Mesenchymal stem cell (in vitro differentiated cells and primary cell): ENCODE measurements at regions not wholly inside any gene's neighbourhood (a gene's known extent, or its start where the extent isn't known, plus 50 kb on each side); places are given as distances from the start of the nearest gene placed in this dataset.

Experiments used
- DNase-seq: peaks from one replicate; pipeline ENCODE4 v3.0.0-alpha.2; 2013
- H2AFZ ChIP-seq: one replicate; pipeline ENCODE4 v1.6.1; 2013; ENCODE audit warnings: low read depth, mild to moderate bottlenecking, control low read depth, inconsistent platforms, low read length, moderate library complexity
- H2AK5ac ChIP-seq: 2 replicates; pipeline ENCODE4 v1.6.1; 2013; ENCODE audit warnings: low read length, moderate library complexity, mild to moderate bottlenecking, inconsistent platforms; ENCODE audit not compliant: severe bottlenecking
- H2BK120ac ChIP-seq: one replicate; pipeline ENCODE4 v1.6.1; 2013; ENCODE audit warnings: low read depth, mild to moderate bottlenecking, inconsistent platforms, low read length, moderate library complexity
- H2BK12ac ChIP-seq, 2 experiments: one replicate each; pipeline ENCODE4 v1.6.1; 2013; ENCODE audit warnings: inconsistent platforms in 2 of 2, low read length in 2 of 2, mild to moderate bottlenecking in 2 of 2, moderate library complexity in 2 of 2, control low read depth in 1 of 2
- H2BK15ac ChIP-seq: one replicate; pipeline ENCODE4 v1.6.1; 2013; ENCODE audit warnings: mild to moderate bottlenecking, low read depth, inconsistent platforms; ENCODE audit not compliant: poor library complexity, severe bottlenecking
- H2BK5ac ChIP-seq: 2 replicates; pipeline ENCODE4 v1.6.1; 2013; ENCODE audit warnings: low read depth, mild to moderate bottlenecking, low read length, control low read depth, inconsistent platforms; ENCODE audit not compliant: poor library complexity, severe bottlenecking
- H3K14ac ChIP-seq, 2 experiments: one replicate each; pipeline ENCODE4 v1.6.1; 2013; ENCODE audit warnings: inconsistent platforms in 2 of 2, low read length in 2 of 2, control low read depth in 1 of 2, mild to moderate bottlenecking in 1 of 2, moderate library complexity in 1 of 2
- H3K18ac ChIP-seq, 2 experiments: one replicate each; pipeline ENCODE4 v1.6.1; 2013; ENCODE audit warnings: inconsistent platforms in 2 of 2, low read length in 2 of 2, control low read depth in 1 of 2, low read depth in 1 of 2, mild to moderate bottlenecking in 1 of 2
- H3K23ac ChIP-seq, 2 experiments: one replicate each; pipeline ENCODE4 v1.6.1; 2013; ENCODE audit warnings: inconsistent platforms in 2 of 2, low read length in 2 of 2, mild to moderate bottlenecking in 2 of 2, moderate library complexity in 2 of 2, control low read depth in 1 of 2
- H3K27ac ChIP-seq: 2 replicates; pipeline ENCODE4 v1.5.1; 2013; ENCODE audit warnings: mild to moderate bottlenecking, moderate library complexity, low read length, control low read depth, inconsistent platforms; ENCODE audit not compliant: poor library complexity, severe bottlenecking
- H3K27me3 ChIP-seq, 2 experiments: 2 replicates each; pipeline versions ENCODE4 v1.6.1 to v1.7.0; 2013; ENCODE audit warnings: low read length in 2 of 2, mild to moderate bottlenecking in 2 of 2, moderate library complexity in 2 of 2, control low read depth in 1 of 2, inconsistent platforms in 1 of 2; ENCODE audit not compliant: control insufficient read depth in 1 of 2, insufficient read depth in 1 of 2
- H3K36me3 ChIP-seq, 2 experiments: 2 replicates each; pipeline versions ENCODE4 v1.6.1 to v1.7.0; 2013; ENCODE audit warnings: low read length in 2 of 2, control low read depth in 1 of 2, inconsistent platforms in 1 of 2, low read depth in 1 of 2, mild to moderate bottlenecking in 1 of 2; ENCODE audit not compliant: insufficient read depth in 2 of 2, control insufficient read depth in 1 of 2
- H3K4ac ChIP-seq, 2 experiments: one replicate each; pipeline ENCODE4 v1.6.1; 2013; ENCODE audit warnings: inconsistent platforms in 2 of 2, low read length in 2 of 2, mild to moderate bottlenecking in 2 of 2, moderate library complexity in 2 of 2, control low read depth in 1 of 2, low read depth in 1 of 2
- H3K4me1 ChIP-seq: 2 replicates; pipeline ENCODE4 v1.6.1; 2013; ENCODE audit warnings: low read depth, low read length, control low read depth; ENCODE audit not compliant: control insufficient read depth, insufficient read depth
- H3K4me2 ChIP-seq: 2 replicates; pipeline ENCODE4 v1.6.1; 2013; ENCODE audit warnings: low read length, mild to moderate bottlenecking, inconsistent platforms; ENCODE audit not compliant: poor library complexity, severe bottlenecking
- H3K4me3 ChIP-seq, 2 experiments: 2 replicates each; pipeline versions ENCODE4 v1.5.1 to v1.7.0; 2013; ENCODE audit warnings: low read length in 2 of 2, mild to moderate bottlenecking in 2 of 2, control low read depth in 1 of 2, low read depth in 1 of 2; ENCODE audit not compliant: insufficient read depth in 1 of 2
- H3K79me1 ChIP-seq: replicated peaks from 2 replicates; pipeline ENCODE4 v1.6.1; 2013; ENCODE audit warnings: mild to moderate bottlenecking, control low read depth, low read length, inconsistent platforms; ENCODE audit not compliant: poor library complexity, severe bottlenecking
- H3K9ac ChIP-seq: 2 replicates; pipeline ENCODE4 v1.7.0; 2013; ENCODE audit warnings: mild to moderate bottlenecking, low read length, moderate library complexity
- H3K9me3 ChIP-seq: 2 replicates; pipeline ENCODE4 v1.7.0; 2013; ENCODE audit warnings: mild to moderate bottlenecking, low read length; ENCODE audit not compliant: control insufficient read depth
- H4K8ac ChIP-seq: one replicate; pipeline ENCODE4 v1.6.1; 2013; ENCODE audit warnings: inconsistent platforms, mild to moderate bottlenecking, low read length, moderate library complexity
- H4K91ac ChIP-seq: one replicate; pipeline ENCODE4 v1.6.1; 2013; ENCODE audit warnings: mild to moderate bottlenecking, low read length, inconsistent platforms
- WGBS: methylation state at CpG from one replicate; pipeline ENCODE4 v1.1.7; 2013; ENCODE audit warnings: mixed read lengths; 5-methylcytosine and 5-hydroxymethylcytosine counted together

GRCh38 chr11:92834296-92835020 is 135.0 kb upstream of the MTNR1B start:
- no peak overlapping the region for H3K4me3 ChIP-seq
- H3K9me3 ChIP-seq, result no peaks in the 10 kb centered on the region
- H2BK5ac ChIP-seq, result no peak overlapping the region
- H3K4ac ChIP-seq, result no peak overlapping the region
- H4K91ac ChIP-seq, result no peak overlapping the region
- no peaks in the 10 kb centered on the region for H3K36me3 ChIP-seq
- no peak overlapping the region for H4K8ac ChIP-seq
- no peak overlapping the region for H3K14ac ChIP-seq
- WGBS, result 57% methylated on average over 1 of the region's 3 CpGs
- no peak overlapping the region for H3K4me2 ChIP-seq
- no peak overlapping the region for H2BK120ac ChIP-seq
- peaks cover 0 to 13% of the 10 kb centered on the region in 2 experiments for H3K27me3 ChIP-seq
- no peak overlapping the region for H3K9ac ChIP-seq
- no peaks in the 10 kb centered on the region for H3K79me1 ChIP-seq
- H3K18ac ChIP-seq, result no peak overlapping the region
- no peak for DNase-seq
- no peak overlapping the region for H2BK12ac ChIP-seq
- H3K23ac ChIP-seq, result no peak overlapping the region
- H3K27ac ChIP-seq, result no peak overlapping the region
- peaks cover 2% of the 10 kb centered on the region for H3K4me1 ChIP-seq
- H2BK15ac ChIP-seq, result no peak overlapping the region
- H2AFZ ChIP-seq, result no peak overlapping the region
- H2AK5ac ChIP-seq, result no peak overlapping the region

DNA sequence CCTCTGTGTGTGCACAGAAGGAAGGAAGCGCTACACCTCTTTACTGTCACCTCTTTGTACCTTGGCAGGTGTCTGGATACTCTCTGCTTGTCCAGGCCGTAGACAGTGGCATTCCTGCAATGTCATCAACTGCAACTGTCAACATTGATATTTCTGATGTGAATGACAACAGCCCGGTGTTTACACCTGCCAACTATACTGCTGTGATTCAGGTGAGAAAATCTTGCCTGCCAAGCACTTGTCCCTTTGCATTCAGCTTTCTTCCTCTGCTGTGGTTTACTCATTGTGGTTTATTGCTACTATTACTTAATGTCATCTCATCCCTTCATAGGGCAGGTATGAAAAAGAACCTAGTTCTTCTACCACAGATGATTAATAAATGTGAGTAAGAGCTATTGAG is 131.9 kb upstream of the MTNR1B start:
- Histone ChIP-seq H3K18ac (no peak overlapping the region), H3K27ac (no peak overlapping the region), H3K23ac (no peak overlapping the region), H2AK5ac (no peak overlapping the region), H3K27me3 (peaks cover 0 to 7% of the 10 kb centered on the region in 2 experiments), H4K91ac (no peak overlapping the region), H3K4me1 (peaks cover 2% of the 10 kb centered on the region), H2AFZ (no peak overlapping the region), H3K4me2 (no peak overlapping the region), H3K9ac (no peak overlapping the region), H2BK15ac (no peak overlapping the region), H3K14ac (no peak overlapping the region), H3K36me3 (no peaks in the 10 kb centered on the region), H3K4ac (no peak overlapping the region), H3K79me1 (no peaks in the 10 kb centered on the region), H3K9me3 (no peaks in the 10 kb centered on the region), H2BK12ac (no peak overlapping the region), H3K4me3 (no peak overlapping the region), H2BK5ac (no peak overlapping the region), H2BK120ac (no peak overlapping the region), H4K8ac (no peak overlapping the region)
- no peak for DNase-seq
- 90% methylated on average over 3 of the region's 3 CpGs for WGBS

DNA sequence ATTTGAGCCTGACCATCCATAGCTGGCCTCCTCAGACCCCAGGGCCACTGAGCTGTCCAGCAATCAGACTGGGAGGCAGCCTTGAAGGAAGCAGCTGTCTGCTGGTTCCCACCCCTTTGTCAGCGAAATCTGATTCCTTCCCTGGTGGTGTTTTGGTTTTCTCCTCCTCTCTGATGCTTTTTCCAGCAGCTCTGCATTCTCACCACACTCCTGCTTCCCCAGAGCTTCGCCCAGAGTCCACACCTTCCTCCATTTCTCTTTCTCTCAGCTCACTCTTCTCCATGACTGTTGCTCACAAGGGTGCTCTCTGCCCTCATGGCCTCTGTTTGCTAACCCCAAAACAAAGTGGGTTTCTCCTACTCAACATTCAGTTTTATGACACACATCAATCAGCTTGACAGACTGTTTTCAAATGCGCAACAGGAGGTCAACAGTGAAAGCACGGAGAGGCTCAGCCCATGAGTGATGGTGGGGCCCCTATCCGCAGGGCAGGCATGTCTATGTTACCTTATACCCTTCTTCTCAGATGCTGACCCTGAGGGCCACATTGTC is 130.6 kb upstream of the MTNR1B start:
- peaks cover 0 to 6% of the 10 kb centered on the region in 2 experiments for H3K27me3 ChIP-seq
- no peak overlapping the region for H2BK120ac ChIP-seq
- no peak overlapping the region for H2BK12ac ChIP-seq
- H2AFZ ChIP-seq, result no peak overlapping the region
- no peaks in the 10 kb centered on the region for H3K79me1 ChIP-seq
- no peak overlapping the region for H3K14ac ChIP-seq
- no peak overlapping the region for H2AK5ac ChIP-seq
- 25% methylated on average over 5 of the region's 5 CpGs for WGBS
- no peak overlapping the region for H4K8ac ChIP-seq
- H3K4me1 ChIP-seq, result peaks cover 2% of the 10 kb centered on the region
- no peak overlapping the region for H3K4me3 ChIP-seq
- DNase-seq, result no peak
- no peak overlapping the region for H3K9ac ChIP-seq
- no peak overlapping the region for H2BK15ac ChIP-seq
- H3K4ac ChIP-seq, result no peak overlapping the region
- H3K23ac ChIP-seq, result no peak overlapping the region
- H3K4me2 ChIP-seq, result no peak overlapping the region
- no peak overlapping the region for H3K18ac ChIP-seq
- no peak overlapping the region for H4K91ac ChIP-seq
- no peaks in the 10 kb centered on the region for H3K9me3 ChIP-seq
- no peak overlapping the region for H2BK5ac ChIP-seq
- no peaks in the 10 kb centered on the region for H3K36me3 ChIP-seq
- no peak overlapping the region for H3K27ac ChIP-seq

DNA sequence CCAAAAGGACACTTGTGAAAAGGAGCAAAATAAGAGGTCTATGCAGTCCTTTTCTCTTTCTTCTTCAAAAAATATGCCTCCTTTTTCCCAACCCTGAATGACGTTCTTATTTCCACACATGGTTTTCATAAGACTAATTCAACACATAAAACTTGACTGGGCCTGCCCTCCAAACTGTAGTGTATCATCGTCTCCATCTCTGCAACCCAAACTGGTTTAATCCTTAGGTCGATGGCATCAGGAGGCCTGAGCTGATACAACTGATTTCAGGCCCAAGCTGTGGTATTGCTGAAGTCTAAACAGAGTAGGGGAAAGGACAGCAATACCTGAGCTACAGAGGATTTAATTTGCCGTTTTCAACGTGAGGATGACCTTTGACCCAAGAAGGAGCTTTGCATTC is 130.0 kb upstream of the MTNR1B start:
- Histone ChIP-seq H3K23ac (no peak overlapping the region), H2BK120ac (no peak overlapping the region), H2BK5ac (no peak overlapping the region), H2BK15ac (no peak overlapping the region), H3K36me3 (peaks cover 0 to 3% of the 10 kb centered on the region in 2 experiments), H3K18ac (no peak overlapping the region), H3K9ac (no peak overlapping the region), H3K27ac (no peak overlapping the region), H3K4me1 (peaks cover 2% of the 10 kb centered on the region), H3K79me1 (no peaks in the 10 kb centered on the region), H2AK5ac (no peak overlapping the region), H2AFZ (no peak overlapping the region), H4K8ac (no peak overlapping the region), H3K27me3 (peaks cover 0 to under 1% of the 10 kb centered on the region in 2 experiments), H2BK12ac (no peak overlapping the region), H3K14ac (no peak overlapping the region), H3K9me3 (no peaks in the 10 kb centered on the region), H3K4ac (no peak overlapping the region), H3K4me3 (no peak overlapping the region), H4K91ac (no peak overlapping the region), H3K4me2 (no peak overlapping the region)
- WGBS, result 68% methylated on average over 5 of the region's 5 CpGs
- no peak for DNase-seq
